ENCODE measurements at regions not wholly inside any gene's neighbourhood (a gene's known extent, or its start where the extent isn't known, plus 50 kb on each side); places are given as distances from the start of the nearest gene placed in this dataset.
"Not testable (repeated sequence)": the region's sequence is repeated elsewhere in the genome, so short reads cannot be mapped to it uniquely, and the experiment has no call there.

DNA sequence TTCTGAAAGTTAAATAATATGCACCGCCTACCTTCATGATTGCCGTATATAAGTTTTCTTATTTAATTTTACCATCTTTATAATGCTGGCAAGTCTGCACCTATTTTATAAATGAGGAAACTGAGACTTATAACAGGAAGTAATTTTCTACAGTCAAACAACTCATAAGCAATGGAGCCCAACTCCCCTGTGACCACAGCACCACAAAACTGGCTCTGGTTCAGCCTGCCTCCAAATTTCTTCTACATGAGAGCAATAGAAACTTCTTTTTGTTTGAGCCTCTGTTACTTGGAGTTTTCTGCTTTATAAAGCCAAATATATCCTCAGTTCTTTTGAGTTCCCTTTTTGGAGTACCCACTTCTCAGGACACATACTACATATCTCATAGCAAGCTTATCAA lies 131.1 kb upstream of the HSF2 start:
- no peak for DNase-seq (ENCODE audit: low read depth in 3 of 3)

DNA sequence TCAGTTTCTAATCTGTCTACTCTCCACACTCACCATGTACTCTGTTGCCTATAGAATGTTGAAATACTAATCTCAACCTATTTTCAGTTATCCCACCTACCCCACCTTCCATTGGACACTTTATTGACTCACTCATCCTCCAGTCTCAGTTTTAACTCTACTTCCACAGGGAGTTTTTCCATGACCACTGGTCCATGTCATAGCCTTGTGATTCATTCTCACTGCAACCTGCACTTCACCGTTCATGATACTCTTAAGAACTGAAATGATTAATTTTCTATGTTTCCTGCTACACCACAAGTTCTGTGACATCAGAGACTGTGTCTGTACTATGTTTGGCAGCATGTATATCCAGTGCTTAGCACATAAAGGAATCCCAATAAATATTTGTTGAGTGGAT lies 122.8 kb upstream of the HSF2 start:
- no peak for DNase-seq (ENCODE audit: low read depth in 3 of 3)

DNA sequence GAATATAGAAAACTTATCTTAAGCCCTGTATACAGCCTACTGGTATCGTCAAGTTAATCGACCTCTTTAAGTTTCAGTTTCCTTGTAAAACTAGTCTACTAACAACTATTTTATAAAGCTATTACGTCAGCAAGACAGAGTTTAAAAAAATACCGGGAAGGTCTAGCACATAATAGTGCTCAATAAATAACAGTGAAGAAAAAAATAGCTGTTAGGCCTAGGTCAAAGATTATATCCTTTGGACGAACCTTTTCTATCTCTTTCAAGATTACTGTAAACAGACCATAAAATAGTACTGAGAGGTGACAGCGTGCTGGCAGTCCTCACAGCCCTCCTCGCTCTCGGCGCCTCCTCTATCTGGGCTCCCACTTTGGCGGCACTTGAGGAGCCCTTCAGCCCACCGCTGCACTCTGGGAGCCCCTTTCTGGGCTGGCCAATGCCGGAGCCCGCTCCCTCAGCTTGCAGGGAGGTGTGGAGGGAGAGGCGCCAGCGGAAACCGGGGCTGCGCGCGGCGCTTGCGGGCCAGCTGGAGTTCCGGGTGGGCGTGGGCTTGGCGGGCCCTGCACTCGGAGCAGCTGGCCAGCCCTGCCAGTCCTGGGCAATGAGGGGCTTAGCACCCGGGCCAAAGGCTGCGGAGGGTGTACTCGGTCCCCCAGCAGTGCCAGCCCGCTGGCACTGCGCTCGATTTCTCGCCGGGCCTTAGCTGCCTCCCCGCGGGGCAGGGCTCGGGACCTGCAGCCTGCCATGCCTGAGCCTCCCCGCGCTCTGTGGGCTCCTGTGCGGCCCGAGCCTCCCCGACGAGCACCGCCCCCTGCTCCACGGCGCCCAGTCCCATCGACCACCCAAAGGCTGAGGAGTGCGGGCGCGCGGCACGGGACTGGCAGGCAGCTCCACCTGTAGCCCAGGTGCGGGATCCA lies 119.1 kb upstream of the HSF2 start:
- not testable (repeated sequence) for DNase-seq (ENCODE audit: low read depth in 3 of 3)

DNA sequence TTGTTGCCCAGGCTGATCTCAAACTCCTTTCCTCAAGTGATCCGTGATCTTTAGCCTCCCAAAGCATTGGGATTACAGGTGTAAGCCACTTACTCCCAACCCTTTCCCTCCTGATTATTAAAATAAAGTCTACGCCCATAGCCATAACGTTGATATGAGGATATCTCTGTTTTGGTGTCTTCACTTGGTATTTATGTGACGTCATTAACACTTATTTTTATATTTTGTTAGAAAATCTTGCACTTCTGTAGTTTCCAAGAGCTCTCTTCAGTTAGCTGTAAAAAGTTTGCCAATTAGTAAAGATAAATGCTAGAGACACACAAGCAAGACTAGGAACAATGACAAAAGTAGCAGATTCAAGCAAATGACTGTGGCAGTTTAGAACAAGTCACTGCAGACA lies 115.6 kb upstream of the HSF2 start:
- no peak for DNase-seq (ENCODE audit: low read depth in 3 of 3)

DNA sequence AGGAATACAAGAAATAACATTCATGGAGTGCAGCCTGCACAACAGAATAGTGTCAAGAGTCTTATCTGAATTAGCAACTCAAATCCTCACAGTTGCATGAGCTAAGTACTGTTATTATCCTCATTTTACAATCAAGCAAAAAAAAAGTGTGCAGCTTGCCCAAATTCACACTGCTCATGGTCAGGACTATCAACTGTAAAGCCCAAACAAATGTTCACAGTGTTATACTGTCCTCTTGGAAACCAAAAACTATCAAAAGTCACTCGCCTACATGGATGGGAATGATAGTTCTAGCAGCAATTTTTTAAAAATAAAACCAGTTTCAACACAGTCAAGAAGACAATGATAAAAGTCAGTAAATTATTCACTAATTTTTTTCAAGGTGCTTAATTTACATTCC lies 114.6 kb upstream of the HSF2 start:
- no peak for DNase-seq (ENCODE audit: low read depth in 3 of 3)

DNA sequence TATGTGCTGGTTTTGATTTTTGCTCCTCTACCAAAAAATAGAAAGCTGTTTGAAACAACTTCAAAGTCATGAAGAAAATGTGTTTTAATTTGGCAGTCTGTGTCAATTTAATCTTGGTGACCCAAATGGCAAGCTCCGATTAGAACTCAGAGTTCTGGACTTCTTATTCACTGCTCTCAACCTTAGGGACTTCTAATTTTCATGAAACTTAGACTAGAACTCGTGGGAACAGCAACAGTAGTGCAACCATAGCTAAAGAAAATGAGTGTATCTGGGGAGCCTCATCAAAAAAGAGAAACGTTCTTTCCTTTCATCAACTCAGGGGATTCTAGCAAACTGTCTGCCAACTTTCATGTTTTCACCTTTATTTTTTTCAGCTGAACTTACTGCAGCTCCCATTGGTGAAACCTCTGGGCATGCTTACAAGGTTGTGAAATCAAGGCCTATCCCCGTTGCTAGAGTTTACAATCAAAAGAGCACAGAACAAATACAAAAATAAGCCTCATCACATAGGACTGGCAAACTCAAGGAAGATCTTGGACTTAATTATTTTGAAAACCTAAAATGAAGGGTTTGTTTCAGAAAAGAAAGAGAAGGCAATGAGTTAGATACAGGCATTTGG lies 114.0 kb upstream of the HSF2 start:
- DNase-seq (ENCODE audit: low read depth in 3 of 3), result no peak

DNA sequence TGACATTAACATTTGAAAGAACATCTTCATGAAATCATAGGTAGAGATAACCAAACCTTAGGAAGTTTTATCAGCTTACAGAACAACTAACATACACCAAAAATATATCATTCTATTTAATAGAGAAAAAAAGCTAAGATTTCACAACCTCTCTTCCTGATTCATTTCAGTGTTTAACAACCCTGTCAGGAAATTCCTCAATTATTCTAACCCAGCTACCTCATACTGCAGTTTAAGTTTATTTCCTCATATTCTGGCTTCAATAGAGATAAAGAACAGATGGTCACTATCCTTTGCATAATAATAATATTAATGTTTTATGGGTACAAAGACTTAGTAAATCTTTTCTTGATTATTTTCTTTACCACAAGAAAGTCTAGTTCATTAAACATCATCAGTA lies 112.9 kb upstream of the HSF2 start:
- DNase-seq (ENCODE audit: low read depth in 3 of 3), result no peak

DNA sequence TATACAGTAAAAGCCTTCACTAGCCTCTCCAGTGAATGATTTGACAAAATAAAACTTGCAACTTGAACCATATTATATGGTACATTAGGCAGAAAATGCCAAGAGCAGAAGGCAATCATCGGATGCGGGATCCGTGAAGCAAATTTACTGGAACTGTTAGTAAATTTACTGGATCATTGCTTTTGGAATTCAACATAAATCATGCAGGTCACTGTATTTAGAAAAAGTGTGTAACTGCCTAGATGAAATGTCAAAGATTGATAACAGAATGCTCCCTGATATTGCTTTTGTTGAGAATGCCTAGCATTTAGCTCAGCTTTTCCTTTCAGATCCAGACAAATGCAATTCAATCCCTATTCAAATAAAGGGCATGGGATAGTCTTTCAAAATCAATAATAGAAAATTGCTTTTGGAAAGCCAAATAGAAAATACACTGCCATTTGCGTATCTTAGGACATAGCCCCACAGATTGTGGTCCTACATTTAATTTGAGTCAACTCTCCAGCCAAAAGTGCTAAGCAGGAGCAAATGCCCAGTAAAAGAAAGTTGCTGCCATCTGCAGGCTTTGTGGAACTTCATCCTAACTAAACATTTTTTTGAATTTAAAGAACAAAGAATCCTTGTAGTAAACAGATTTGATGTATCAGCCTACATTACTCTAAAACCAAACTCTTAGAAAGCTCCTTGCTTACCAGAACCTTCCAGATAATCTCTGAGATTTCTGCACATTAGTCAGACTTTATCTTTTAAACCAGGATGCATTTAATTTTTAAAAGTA lies 109.5 kb upstream of the HSF2 start:
- no peak for DNase-seq (ENCODE audit: low read depth in 3 of 3)

DNA sequence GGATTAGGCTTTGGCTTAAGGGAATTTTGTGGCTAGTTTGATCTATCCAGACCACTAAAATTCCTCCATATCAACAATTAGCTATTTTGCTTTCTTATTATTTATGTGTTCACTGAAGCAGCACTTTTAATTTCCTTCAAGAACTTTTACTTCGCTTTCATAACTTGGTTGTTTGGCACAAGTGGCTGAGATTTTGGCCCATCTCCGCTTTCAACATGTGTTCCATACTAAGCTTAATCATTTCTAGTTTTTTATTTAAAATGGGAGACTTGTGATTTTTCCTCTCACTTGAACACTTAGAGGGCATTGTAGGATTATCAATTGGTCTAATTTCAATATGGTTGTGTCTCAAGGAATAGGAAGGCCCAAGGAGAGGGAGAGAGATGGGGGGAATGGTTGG lies 102.4 kb upstream of the HSF2 start:
- DNase-seq (ENCODE audit: low read depth in 3 of 3), result no peak

DNA sequence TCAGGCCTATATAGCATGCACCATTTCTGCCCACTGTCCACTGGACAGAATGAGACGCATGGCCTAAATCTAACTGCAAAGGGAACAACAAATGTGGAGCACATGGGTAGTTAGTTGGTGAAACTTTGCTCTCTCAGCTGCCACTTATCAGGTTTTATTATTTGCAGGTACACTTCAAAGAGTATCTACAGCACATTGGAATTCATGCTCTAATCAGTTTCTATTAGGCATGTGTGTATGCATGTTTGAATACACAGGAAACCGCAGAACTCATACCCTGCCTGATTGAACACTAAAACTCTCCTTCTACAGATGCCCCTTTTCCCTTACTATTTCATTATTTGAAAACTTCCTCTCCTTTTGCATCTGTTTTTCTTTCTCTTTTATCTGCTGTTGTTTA lies 97.4 kb upstream of the HSF2 start:
- no peak for DNase-seq (ENCODE audit: low read depth in 3 of 3)

DNA sequence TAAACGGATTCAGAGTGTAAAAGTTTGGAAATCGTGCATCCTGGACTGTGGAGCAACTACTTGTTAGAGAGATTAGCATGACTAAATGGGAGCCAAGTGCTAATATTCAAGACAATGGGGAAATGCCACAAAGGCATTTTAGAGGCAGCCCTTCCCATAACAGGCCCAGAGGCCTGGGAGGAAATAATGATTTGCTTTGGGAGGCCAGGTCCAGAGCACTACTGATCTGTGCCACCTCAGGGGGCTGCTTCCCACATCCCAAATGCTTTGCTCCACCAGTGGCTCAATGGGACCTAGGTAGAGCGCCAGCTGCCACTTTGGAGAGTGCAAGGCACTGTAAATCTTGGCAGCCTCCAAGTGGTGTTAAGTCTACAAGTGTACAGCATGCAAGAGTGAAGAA lies 91.9 kb upstream of the HSF2 start:
- no peak for DNase-seq (ENCODE audit: low read depth in 3 of 3)

DNA sequence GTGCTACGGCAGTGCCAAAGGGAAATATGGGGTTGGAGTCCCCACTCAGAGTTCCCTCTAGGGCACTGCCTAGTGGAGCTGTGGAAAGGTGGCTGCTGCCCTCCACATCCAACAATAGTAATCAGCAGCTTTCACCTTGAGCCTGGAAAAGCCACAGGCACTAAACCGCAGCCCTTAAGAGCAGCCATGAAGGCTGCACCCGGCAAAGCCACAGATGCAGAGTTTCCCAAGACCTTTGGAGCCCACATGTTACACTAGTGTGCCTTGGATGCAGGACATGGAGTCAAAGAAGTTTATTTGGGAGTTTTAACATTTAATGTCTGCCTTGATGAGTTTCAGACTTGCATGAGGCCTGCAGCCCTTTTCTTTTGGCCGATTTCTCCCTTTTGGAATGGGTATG lies 91.4 kb upstream of the HSF2 start:
- no peak for DNase-seq (ENCODE audit: low read depth in 3 of 3)

DNA sequence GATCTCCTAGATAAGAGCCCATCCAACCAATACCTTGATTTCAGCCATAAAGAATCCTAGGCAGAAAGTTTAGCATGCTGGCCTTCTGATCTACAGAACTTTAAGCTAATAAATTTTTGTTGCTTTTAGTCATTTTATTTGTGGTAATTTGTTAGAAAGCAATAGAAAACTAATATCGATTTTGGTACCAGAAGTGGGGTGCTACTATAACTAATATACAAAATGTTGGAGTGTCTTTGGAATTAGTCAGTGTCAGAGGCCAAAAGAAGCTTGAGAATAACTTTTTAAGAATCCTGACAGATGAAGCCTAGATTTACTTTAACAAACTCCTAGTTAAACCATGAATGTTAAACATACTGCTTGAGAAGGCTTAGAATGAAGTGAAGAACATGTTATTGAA lies 83.6 kb upstream of the HSF2 start:
- no peak for DNase-seq (ENCODE audit: low read depth in 3 of 3)

DNA sequence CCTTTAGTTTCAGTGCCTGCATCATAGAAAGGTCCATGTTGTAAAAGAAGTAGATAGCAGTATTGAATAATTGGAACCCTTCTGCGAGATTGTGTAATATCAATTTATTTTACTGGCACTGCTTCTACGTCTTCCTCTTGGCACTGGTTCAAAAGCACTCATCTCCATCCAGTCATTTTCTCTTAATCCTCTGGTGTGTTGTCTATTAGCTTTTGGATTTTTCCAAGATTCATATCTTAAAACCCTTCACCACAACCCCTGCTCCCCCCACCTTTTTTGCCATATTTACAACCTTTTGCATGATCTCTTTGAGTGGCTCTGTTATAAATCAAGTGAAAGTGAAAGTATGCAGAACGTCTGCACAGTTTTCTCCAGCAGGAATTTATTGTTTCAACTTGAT lies 76.6 kb upstream of the HSF2 start:
- no peak for DNase-seq (ENCODE audit: low read depth in 3 of 3)

DNA sequence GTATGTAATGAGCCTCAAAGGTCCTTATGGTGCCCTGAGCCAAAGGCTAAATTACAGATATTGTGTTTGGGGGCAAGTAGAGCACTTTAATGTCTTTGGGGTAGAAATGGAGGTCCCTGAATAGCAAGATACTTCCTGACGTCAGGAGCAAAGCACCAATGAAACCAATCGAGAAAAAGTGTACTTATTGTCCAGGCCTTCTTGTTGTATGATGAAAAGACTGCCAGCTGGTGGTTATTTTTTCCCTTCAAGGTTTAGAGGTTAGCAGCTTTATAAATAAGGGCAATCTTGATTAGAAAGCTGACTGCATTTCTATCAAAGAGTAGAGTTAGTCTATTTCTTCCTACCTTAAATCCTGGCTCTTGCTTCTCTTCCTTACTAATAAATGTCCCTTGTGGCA lies 76.1 kb upstream of the HSF2 start:
- no peak for DNase-seq (ENCODE audit: low read depth in 3 of 3)

DNA sequence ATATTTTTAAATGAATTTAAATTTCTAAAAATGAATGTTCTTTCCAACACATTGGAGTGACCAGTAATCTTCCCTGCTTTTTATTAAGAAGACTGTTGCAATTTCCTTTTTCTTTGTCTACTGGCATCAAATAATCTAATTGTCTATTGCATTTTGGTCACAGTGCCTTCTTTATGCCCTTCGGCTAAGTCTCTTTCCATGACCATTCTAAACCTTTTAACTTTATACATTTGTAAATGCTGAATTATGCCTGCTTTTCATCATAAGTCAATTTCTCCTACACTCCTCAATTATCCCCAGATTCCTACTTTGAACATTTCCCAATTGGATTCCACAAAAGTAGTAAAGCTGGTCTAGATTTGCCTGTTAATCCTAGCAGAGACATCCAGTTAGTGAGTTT lies 69.1 kb upstream of the HSF2 start:
- DNase-seq (ENCODE audit: low read depth in 3 of 3), result no peak

DNA sequence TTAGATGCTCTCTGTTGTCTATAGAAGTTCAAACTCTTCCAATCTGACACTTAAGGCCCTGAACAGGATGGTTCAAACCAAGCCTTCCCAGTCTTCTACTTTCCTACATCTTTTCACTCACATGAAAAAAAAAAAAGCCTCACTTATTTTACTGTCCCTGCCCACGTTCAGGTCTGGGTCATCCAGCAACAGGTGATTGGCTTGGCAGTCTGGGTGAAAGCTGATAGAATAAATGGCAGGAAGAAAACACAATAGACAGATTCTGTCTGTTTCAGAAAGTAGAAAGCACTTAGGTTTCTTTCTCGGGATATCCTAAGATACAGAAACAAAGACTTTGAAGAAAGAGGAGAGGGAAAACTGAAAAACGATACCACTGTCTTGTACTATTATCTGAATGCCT lies 61.8 kb upstream of the HSF2 start:
- no peak for DNase-seq (ENCODE audit: low read depth in 3 of 3)

DNA sequence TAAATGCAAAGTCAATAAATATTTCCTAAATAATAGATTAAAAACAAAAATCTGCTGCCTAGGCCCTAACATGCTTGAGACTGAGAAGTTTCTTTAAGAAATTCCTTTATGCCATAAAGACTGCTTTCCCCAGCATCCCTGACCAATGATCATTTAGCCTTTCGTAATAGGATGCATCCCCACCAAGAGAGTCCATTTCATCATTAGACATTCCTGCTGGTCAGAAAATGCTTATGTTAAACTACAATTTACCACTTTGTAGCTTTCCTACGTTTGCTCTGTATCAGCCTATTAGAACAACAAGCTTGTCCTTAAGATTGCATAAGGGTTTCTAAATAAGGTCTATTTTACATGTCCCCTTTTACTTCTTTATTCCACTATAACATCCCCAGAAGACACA lies 59.8 kb upstream of the HSF2 start:
- no peak for DNase-seq (ENCODE audit: low read depth in 3 of 3)

DNA sequence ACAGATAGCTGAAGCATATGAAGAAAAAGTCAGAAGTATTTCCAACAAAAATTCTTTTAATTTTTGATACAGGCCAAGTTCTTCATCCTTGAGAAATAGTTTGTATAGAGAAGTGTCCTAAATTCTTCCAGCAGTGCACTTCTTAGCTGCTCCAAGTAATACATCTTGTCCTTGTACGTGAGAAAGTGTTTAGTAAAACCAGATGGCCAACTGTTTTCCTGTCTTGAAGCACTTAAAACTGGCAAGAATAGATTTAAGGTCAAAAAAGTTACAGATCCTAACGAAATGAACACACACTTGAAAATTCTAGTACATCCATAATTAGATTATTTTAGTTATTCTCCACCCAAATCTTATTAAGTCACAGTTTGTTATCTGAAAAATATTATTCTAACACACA lies 52.2 kb upstream of the HSF2 start:
- DNase-seq (ENCODE audit: low read depth in 3 of 3), result no peak

DNA sequence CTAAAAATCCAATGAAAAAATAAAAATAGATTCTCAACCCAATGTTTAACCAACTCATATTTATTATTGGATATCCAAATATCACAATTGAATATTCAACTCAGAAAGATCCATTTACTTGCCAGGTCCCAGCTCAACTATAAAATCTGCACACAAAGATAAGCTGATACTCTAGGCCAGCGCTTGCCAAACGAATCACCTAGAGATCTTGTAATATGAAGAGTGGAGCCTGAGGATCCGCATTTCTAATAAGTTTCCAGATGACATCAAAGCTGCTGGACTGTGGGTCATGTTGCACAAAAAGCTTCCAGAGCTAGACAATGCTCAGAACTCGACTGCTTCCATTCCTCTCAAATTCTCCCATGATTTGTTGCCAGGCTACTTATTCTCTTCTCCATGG lies 51.7 kb upstream of the HSF2 start:
- no peak for DNase-seq (ENCODE audit: low read depth in 3 of 3)

Measured in stimulated activated CD4-positive, alpha-beta T cell treated with anti-CD3 and anti-CD28 coated beads, TNF-alpha, amount 100 ng/mL, for 48 hours (primary cell).